C4-2B (cell line): ENCODE measurements at regions not wholly inside any gene's neighbourhood (a gene's known extent, or its start where the extent isn't known, plus 50 kb on each side); places are given as distances from the start of the nearest gene placed in this dataset.
"Not testable (repeated sequence)": the region's sequence is repeated elsewhere in the genome, so short reads cannot be mapped to it uniquely, and the experiment has no call there.

Source experiments
- H3K27ac ChIP-seq: fragments of 450-650 bp; 2 replicates; pipeline ENCODE4 v1.5.1; 2017

DNA sequence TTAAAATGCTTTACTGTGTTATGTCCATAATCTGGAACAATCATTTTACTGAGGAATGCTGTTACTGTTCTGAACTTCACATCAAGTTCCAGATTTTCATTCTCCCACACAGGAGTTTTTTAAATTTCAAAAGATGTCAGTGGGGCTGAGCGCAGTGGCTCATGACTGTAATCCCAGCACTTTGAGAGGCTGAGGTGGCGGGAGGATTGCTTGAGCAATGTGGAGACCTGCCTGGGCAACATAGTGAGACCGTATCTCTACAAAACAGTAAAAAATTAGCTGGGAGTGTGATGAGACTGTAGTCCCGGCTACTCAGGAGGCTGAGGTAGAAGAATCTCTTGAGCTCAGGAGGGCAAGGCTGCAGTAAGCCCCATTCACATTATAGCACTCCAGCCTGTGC is 177.9 kb upstream of the GOLGA6L22 start:
- not testable (repeated sequence) for H3K27ac ChIP-seq

DNA sequence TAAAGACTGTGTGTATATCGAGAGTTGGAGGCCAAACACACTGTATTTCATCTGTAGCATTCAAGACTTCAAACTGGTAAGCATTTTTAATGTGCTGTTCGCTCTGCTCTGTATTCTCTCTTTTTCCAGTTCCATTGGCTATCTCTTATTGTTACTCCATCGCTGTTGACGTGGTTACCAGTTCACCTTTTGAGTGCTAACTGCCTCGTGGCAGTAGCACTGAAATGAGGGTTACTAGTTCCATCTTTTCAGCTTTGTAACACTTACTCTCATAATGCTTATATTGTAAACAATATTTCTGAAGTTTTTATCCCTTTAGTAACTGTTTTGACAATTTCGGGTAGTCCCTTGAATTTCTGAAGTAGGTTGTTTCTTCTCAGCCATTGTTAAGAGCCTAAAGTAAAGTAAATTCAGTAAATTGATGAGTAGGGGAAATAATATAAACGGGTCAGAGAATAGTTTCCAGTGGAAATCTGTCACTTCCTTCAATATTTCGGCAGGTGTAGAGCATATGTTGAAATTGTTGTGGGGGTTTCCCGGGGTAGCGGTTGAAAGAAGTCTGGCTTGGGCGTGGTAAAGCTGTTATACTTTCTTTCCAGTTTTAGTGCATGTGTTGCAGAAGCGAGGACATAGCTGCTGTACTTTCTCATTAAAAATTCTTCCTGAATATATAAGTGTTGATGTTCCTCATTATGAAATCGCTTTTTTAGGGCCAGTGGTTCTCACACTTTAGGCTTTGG is 175.7 kb upstream of the GOLGA6L22 start:
- H3K27ac ChIP-seq: not testable (repeated sequence)

DNA sequence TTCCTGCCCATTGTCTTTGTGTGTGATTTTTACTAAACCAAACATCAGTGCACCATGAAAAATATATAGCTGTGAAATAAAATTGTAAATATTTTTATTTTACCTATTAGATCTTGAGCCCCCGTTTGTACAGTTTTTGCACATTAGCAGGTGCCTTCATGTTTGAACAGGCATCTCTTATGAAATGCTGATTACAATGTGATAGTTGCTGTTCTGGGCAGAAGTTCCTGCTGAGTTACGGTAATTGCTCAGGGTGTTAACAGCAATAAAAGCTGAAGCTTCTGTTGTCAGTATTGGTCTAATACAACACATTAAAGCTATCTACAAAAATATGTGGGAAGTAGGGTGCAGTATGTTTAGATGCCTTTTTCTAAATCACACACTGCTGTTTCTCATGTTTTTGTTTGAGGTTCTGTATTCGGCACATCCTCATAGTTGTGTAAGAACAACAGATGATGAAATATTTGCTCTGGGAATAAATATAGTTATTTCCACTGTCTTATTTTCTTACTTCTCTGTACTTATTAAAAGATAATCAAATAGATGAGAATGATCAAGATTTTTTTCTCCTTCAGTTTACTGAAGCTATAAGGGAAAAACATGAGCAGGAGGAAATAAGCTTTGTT is 173.8 kb upstream of the GOLGA6L22 start:
- not testable (repeated sequence) for H3K27ac ChIP-seq

DNA sequence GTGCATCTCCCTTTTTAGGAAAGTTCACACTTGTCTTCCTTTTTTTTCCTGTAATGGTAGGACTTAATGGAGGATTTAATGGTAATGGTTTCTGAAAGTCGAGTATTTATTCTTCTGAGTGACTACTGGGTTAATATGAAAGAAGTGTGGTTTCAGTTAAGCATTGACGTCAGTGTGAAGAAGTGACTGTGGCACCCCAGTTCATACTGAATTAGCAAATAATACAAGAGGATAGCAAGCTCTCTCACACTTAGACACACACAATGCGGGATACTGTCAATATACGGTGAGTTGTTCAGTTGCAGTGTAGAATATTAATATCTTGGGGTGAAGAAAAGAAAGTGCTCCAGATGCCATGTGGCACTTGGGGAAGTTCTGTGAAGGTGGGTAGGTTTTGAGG is 167.6 kb upstream of the GOLGA6L22 start:
- H3K27ac ChIP-seq: not testable (repeated sequence)

DNA sequence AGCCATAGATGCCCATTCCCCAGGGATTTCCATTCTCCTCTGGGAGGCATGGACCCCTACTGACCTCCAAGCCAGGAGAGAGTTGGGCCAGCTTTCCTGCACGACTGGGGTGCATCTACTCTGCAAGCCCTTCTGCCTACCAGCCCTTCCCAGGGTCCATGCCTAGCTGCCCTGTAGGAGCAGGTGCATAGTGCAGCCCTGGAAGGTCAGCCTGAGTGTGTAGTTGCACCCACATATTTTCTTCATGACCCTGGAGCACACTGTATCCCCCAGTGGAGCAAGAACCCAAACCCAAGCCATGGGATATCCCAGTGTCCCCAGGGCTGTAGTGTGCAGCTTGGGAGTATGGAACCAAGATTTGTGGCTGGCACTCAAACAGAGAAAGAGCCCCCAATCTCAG is 155.6 kb upstream of the GOLGA6L22 start:
- H3K27ac ChIP-seq: not testable (repeated sequence)
